ENCODE measurements at regions not wholly inside any gene's neighbourhood (a gene's known extent, or its start where the extent isn't known, plus 50 kb on each side); places are given as distances from the start of the nearest gene placed in this dataset.

- Histone ChIP-seq H2AFZ (ENCODE audit: low read depth, low read length) (no peak overlapping the region), H3K27ac (ENCODE audit: insufficient read depth, low read depth, low read length) (no peak overlapping the region), H3K4me2 (ENCODE audit: insufficient read depth, low read length) (no peak overlapping the region), H3K4me1 (ENCODE audit: control insufficient read depth, extremely low read depth, insufficient read depth, low read length) (no peaks in the 10 kb centered on the region), H3K9me1 (replicated peaks; ENCODE audit: control insufficient read depth, extremely low read depth, insufficient read depth, low read length) (no peaks in the 10 kb centered on the region), H3K79me2 (ENCODE audit: control insufficient read depth, insufficient read depth, low read length) (no peaks in the 10 kb centered on the region), H3K9ac (replicated peaks; ENCODE audit: extremely low read depth, insufficient read depth, low read length) (no peak overlapping the region), H3K36me3 (ENCODE audit: control insufficient read depth in 2 of 2, extremely low read depth in 1 of 2, insufficient read depth in 2 of 2, low read length in 2 of 2) (no peaks in the 10 kb centered on the region), H3K27me3 (ENCODE audit: control insufficient read depth in 2 of 2, insufficient read depth in 2 of 2, low read length in 2 of 2) (no peaks in the 10 kb centered on the region), H3K4me3 (replicated peaks in 1 of 3; ENCODE audit: insufficient read depth in 1 of 3, low read depth in 1 of 3, low read length in 3 of 3) (no peak overlapping the region), H4K20me1 (replicated peaks; ENCODE audit: control insufficient read depth, extremely low read depth, insufficient read depth, low read length) (no peaks in the 10 kb centered on the region), H3K9me3 (replicated peaks; ENCODE audit: control insufficient read depth, insufficient read depth, low read length) (no peaks in the 10 kb centered on the region)
- ChIA-PET CTCF (no interaction called here), POLR2A (no interaction called here)
- TF ChIP-seq EZH2 (IDR thresholded peaks at IDR 0.05; ENCODE audit: borderline replicate concordance, low read depth, low read length, severe bottlenecking) (no peak), GATA2 (IDR thresholded peaks at IDR 0.05; ENCODE audit: insufficient read depth, insufficient read length, low read depth, low read length) (no peak), MAX (IDR thresholded peaks at IDR 0.05; ENCODE audit: insufficient read depth, insufficient read length) (no peak), POLR2A (IDR thresholded peaks at IDR 0.05; ENCODE audit: low read depth, low read length) (no peak), MYC (IDR thresholded peaks at IDR 0.05; ENCODE audit: low read depth, low read length) (no peak), FOS (IDR thresholded peaks at IDR 0.05; ENCODE audit: borderline replicate concordance, insufficient read depth, low read length) (no peak), POLR2AphosphoS5 (IDR thresholded peaks at IDR 0.05; ENCODE audit: insufficient read depth, low read depth, low read length) (no peak), JUN (IDR thresholded peaks at IDR 0.05; ENCODE audit: borderline replicate concordance, insufficient read depth, insufficient read length, low read depth) (no peak)
- TF ChIP-seq, protein P1, sequence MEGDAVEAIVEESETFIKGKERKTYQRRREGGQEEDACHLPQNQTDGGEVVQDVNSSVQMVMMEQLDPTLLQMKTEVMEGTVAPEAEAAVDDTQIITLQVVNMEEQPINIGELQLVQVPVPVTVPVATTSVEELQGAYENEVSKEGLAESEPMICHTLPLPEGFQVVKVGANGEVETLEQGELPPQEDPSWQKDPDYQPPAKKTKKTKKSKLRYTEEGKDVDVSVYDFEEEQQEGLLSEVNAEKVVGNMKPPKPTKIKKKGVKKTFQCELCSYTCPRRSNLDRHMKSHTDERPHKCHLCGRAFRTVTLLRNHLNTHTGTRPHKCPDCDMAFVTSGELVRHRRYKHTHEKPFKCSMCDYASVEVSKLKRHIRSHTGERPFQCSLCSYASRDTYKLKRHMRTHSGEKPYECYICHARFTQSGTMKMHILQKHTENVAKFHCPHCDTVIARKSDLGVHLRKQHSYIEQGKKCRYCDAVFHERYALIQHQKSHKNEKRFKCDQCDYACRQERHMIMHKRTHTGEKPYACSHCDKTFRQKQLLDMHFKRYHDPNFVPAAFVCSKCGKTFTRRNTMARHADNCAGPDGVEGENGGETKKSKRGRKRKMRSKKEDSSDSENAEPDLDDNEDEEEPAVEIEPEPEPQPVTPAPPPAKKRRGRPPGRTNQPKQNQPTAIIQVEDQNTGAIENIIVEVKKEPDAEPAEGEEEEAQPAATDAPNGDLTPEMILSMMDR (IDR thresholded peaks at IDR 0.05; ENCODE audit: extremely low read depth in 1 of 2, insufficient read depth in 1 of 2, low read depth in 1 of 2, low read length in 2 of 2): no peak
- FAIRE-seq: no peak
- dilution Hi-C loops (cut with MboI; ENCODE audit: extremely low pct_ligation_motif_present, low sequenced_read_pairs) (no loop called here), intact Hi-C loops (cut with micrococcal nuclease) (no loop called here)
- no peak for DNase-seq (ENCODE audit: low read depth, low spot score)
- no TSS peak for BruUV-seq (replicated peaks)
These were observed 158.3 kb upstream of the CST7 start for GRCh38 chr20:24790746-24791283.

Measured in endothelial cell of umbilical vein (primary cell).